GM12878 (cell line): ENCODE measurements at regions not wholly inside any gene's neighbourhood (a gene's known extent, or its start where the extent isn't known, plus 50 kb on each side); places are given as distances from the start of the nearest gene placed in this dataset.
A peak's percentile ranks its signal among the peaks of the same experiment; 100 is the strongest.

Source experiments
- ATAC-seq: fragments of 200-7000 bp; cut with Tn5 transposase; 3 replicates; pipeline ENCODE4 v1.9.1; 2020; ENCODE audit warnings: mild to moderate bottlenecking, moderate library complexity
- BruUV-seq: library from RNA; stranded (reverse); fragments of 400-500 nt; replicated peaks from 2 replicates; lab custom pipeline; 2021; lab: Mats Ljungman, UMichigan
- CTCF ChIA-PET: fragments of 300-600 bp; sonication (Branson Sonifier 250); formaldehyde crosslinking; extraction: SDS; loops from one replicate; lab custom pipeline; 2021; ENCODE audit warnings: inconsistent platforms; lab: Yijun Ruan, JAX
- POLR2A ChIA-PET: fragments of 350-600 bp; formaldehyde crosslinking; extraction: SDS; loops from one replicate; lab custom pipeline; 2021; ENCODE audit warnings: inconsistent platforms; lab: Charles Lee
- RAD21 ChIA-PET: fragments of 300-600 bp; sonication (Branson Sonifier 250); formaldehyde crosslinking; loops from one replicate; lab custom pipeline; 2023; ENCODE audit warnings: antibody characterized with exemption; ENCODE audit not compliant: unreplicated experiment; lab: Charles Lee
- SMC1A ChIA-PET: fragments of 300-600 bp; sonication (Branson Sonifier 250); formaldehyde crosslinking; loops from one replicate; lab custom pipeline; 2023; ENCODE audit not compliant: unreplicated experiment, uncharacterized antibody; lab: Charles Lee
- DNase-seq: peaks from one replicate; pipeline ENCODE4 v3.0.0-alpha.2; 2011; ENCODE audit warnings: low read depth, low spot score
- FAIRE-seq: peaks from 3 replicates; lab custom pipeline; 2011; peaks lifted over from hg19 to GRCh38; lab: Jason Lieb, UNC
- H2AFZ ChIP-seq: 2 replicates; pipeline ENCODE4 v1.6.0; 2011; ENCODE audit warnings: low read depth, low read length, control low read depth; ENCODE audit not compliant: control insufficient read depth
- H3K27ac ChIP-seq: 2 replicates; pipeline ENCODE4 v1.5.1; 2011; ENCODE audit warnings: control low read depth; ENCODE audit not compliant: control insufficient read depth, insufficient read depth
- H3K27me3 ChIP-seq, 2 experiments: replicated peaks in 1 of 2; 2 replicates each; pipeline versions ENCODE4 v1.6.0 to v1.6.1; 2011; ENCODE audit warnings: low read length in 1 of 2; ENCODE audit not compliant: control insufficient read depth in 2 of 2, insufficient read depth in 2 of 2
- H3K36me3 ChIP-seq, 2 experiments: 2 replicates each; pipeline ENCODE4 v1.5.1; 2011; ENCODE audit warnings: low read length in 1 of 2; ENCODE audit not compliant: control insufficient read depth in 2 of 2, insufficient read depth in 2 of 2
- H3K4me1 ChIP-seq: 2 replicates; pipeline ENCODE4 v1.6.1; 2011; ENCODE audit warnings: mild to moderate bottlenecking, low read length, moderate library complexity, mixed read lengths; ENCODE audit not compliant: control insufficient read depth, insufficient read depth
- H3K4me2 ChIP-seq: 2 replicates; pipeline ENCODE4 v1.6.0; 2011; ENCODE audit warnings: control low read depth; ENCODE audit not compliant: control insufficient read depth, insufficient read depth
- H3K4me3 ChIP-seq: fragments of 200-600 bp; sonication (generic); 2 replicates; pipeline ENCODE4 v1.5.1; 2016
- H3K79me2 ChIP-seq: 2 replicates; pipeline ENCODE4 v1.6.0; 2011; ENCODE audit warnings: low read length; ENCODE audit not compliant: control insufficient read depth, insufficient read depth
- H3K9ac ChIP-seq: 2 replicates; pipeline ENCODE4 v1.8.0; 2011; ENCODE audit warnings: low read length, control low read depth, mixed read lengths; ENCODE audit not compliant: control insufficient read depth, insufficient read depth
- H3K9me3 ChIP-seq: replicated peaks from 3 replicates; pipeline ENCODE4 v1.5.1; 2011; ENCODE audit warnings: mild to moderate bottlenecking, low read length; ENCODE audit not compliant: control insufficient read depth, insufficient read depth
- H4K20me1 ChIP-seq: 2 replicates; pipeline ENCODE4 v1.6.0; 2011; ENCODE audit not compliant: control insufficient read depth, insufficient read depth
- CBX3 ChIP-seq: fragments of 200-600 bp; sonication (generic); IDR thresholded peaks from 2 replicates; pipeline ENCODE4 v1.6.1; 2016; ENCODE audit warnings: low read depth, borderline replicate concordance
- CTCF ChIP-seq, 3 experiments: IDR thresholded peaks in 2 of 3; conservative IDR thresholded peaks in 1 of 3; 2 replicates each; pipeline ENCODE4 v1.5.1; 2011; ENCODE audit warnings: low read depth in 3 of 3, low read length in 3 of 3, mild to moderate bottlenecking in 3 of 3, control low read depth in 2 of 3, moderate library complexity in 2 of 3, inconsistent platforms in 1 of 3, mixed read lengths in 1 of 3; ENCODE audit not compliant: control insufficient read depth in 2 of 3, insufficient read depth in 1 of 3; ENCODE audit errors: extremely low read depth in 1 of 3
- FOXM1 ChIP-seq: IDR thresholded peaks from 2 replicates; pipeline ENCODE4 v1.6.1; 2012; ENCODE audit warnings: low read depth, mild to moderate bottlenecking, inconsistent platforms, low read length, moderate library complexity
- IKZF1 ChIP-seq: fragments of 450-650 bp; conservative IDR thresholded peaks from 2 replicates; pipeline ENCODE4 v1.6.1; 2017; ENCODE audit warnings: antibody characterized with exemption, mild to moderate bottlenecking
- IRF4 ChIP-seq: IDR thresholded peaks from 2 replicates; pipeline ENCODE4 v1.6.1; 2011; ENCODE audit warnings: low read depth, low read length
- MEF2B ChIP-seq: fragments of 450-650 bp; IDR thresholded peaks from 2 replicates; pipeline ENCODE4 v1.6.1; 2018; ENCODE audit warnings: mild to moderate bottlenecking, moderate library complexity; ENCODE audit not compliant: partially characterized antibody, poor library complexity, severe bottlenecking
- MTA2 ChIP-seq: fragments of 450-650 bp; IDR thresholded peaks from 2 replicates; pipeline ENCODE4 v1.6.1; 2016; ENCODE audit warnings: low read depth, mild to moderate bottlenecking, moderate library complexity
- RAD21 ChIP-seq: IDR thresholded peaks from 2 replicates; pipeline ENCODE4 v1.6.1; 2011; ENCODE audit warnings: mild to moderate bottlenecking, low read depth, low read length, moderate library complexity; ENCODE audit not compliant: insufficient read depth
- RAD51 ChIP-seq: fragments of 450-650 bp; IDR thresholded peaks from 2 replicates; pipeline ENCODE4 v1.6.1; 2016; ENCODE audit warnings: moderate library complexity, mild to moderate bottlenecking, inconsistent platforms
- RB1 ChIP-seq: fragments of 450-650 bp; formaldehyde crosslinking; IDR thresholded peaks from 2 replicates; pipeline ENCODE4 v1.6.1; 2017; ENCODE audit warnings: mild to moderate bottlenecking, borderline replicate concordance
- RCOR1 ChIP-seq: conservative IDR thresholded peaks from 2 replicates; pipeline ENCODE4 v1.6.1; 2012; ENCODE audit warnings: low read depth, low read length, improper control_type of control experiment
- SMC3 ChIP-seq: IDR thresholded peaks from 2 replicates; pipeline ENCODE4 v1.6.1; 2011; ENCODE audit warnings: low read length, improper control_type of control experiment, borderline replicate concordance
- YY1 ChIP-seq: IDR thresholded peaks from 2 replicates; pipeline ENCODE4 v1.6.1; 2011; ENCODE audit warnings: low read depth, mild to moderate bottlenecking, low read length
- ZBTB4 ChIP-seq: fragments of 450-650 bp; formaldehyde crosslinking; IDR thresholded peaks from 2 replicates; pipeline ENCODE4 v1.4.0; 2022; ENCODE audit warnings: mild to moderate bottlenecking, moderate library complexity
- WGBS: methylation state at CpG from one replicate; pipeline ENCODE4 v1.1.6; 2016; ENCODE audit warnings: low lambda C conversion rate; ENCODE audit not compliant: insufficient replicate concordance, insufficient coverage; ENCODE audit errors: missing lambda C conversion rate; 5-methylcytosine and 5-hydroxymethylcytosine counted together
- in situ Hi-C: fragments of 300-500 bp; cut with MboI; formaldehyde crosslinking; loops from 9 replicates; pipeline ENCODE4 v1.14.3; 2018; ENCODE audit warnings: mixed read lengths
- intact Hi-C: fragments of 100-400 bp; cut with micrococcal nuclease; formaldehyde crosslinking; loops from one replicate; pipeline ENCODE4 v1.14.2; 2022; ENCODE audit not compliant: unreplicated experiment

GRCh38 chr10:62491597-62491996, 117.4 kb downstream of the ZNF365 start (continued):
- TF ChIP-seq MEF2B (no peak), ZBTB4 (CRISPR knock-in tag) (no peak)

GRCh38 chr10:62492012-62492869, 118.1 kb downstream of the ZNF365 start:
- RAD21 ChIA-PET: interaction anchor here (0.6 to 3.0 kb wide), 30 partner anchors 9 to 665 kb away, joined by 3 to 44 read pairs (median 4); partner anchors contain the start of gene NRBF2
- no peaks in the 10 kb centered on the region for H3K9me3 ChIP-seq
- CTCF ChIA-PET: interaction anchor here (0.7 to 4.3 kb wide), 42 partner anchors 9 to 675 kb away, joined by 3 to 36 read pairs (median 4); no protein-coding TSS in a partner anchor
- BruUV-seq: no TSS peak
- H3K4me2 ChIP-seq: no peak overlapping the region
- H3K79me2 ChIP-seq: no peaks in the 10 kb centered on the region
- no peak overlapping the region for H3K4me3 ChIP-seq
- no peaks in the 10 kb centered on the region; a peak in 1 of 4 replicates for H3K27me3 ChIP-seq
- no peak overlapping the region for H3K9ac ChIP-seq
- no peaks in the 10 kb centered on the region for H3K4me1 ChIP-seq
- ATAC-seq (peak; percentile 75), DNase-seq (peak; percentile 25), FAIRE-seq (peak; percentile 31)
- SMC1A ChIA-PET: interaction anchor here (0.6 to 3.2 kb wide), 38 partner anchors 11 to 1168 kb away, joined by 3 to 33 read pairs (median 4); partner anchors contain the start of gene EGR2
- POLR2A ChIA-PET: interaction anchor here (0.7 kb wide), 1 partner anchor 101 kb away, joined by 3 read pairs; no protein-coding TSS in a partner anchor
- intact Hi-C loops: loop anchor here (1.0 to 2.0 kb wide), 6 partner anchors 35 to 666 kb away; no protein-coding TSS in a partner anchor
- WGBS: 65% methylated on average over 5 of the region's 5 CpGs
- no peak overlapping the region for H2AFZ ChIP-seq
- in situ Hi-C loops: no loop called here
- no peaks in the 10 kb centered on the region for H4K20me1 ChIP-seq
- no peaks in the 10 kb centered on the region for H3K36me3 ChIP-seq
- no peak overlapping the region for H3K27ac ChIP-seq
- no peak; the same call in 1 of the 2 replicates for TF ChIP-seq RAD51
- 0 out of 2 replicates have a peak, but pooled peaks have one; percentile 11 for TF ChIP-seq IRF4
- TF ChIP-seq MTA2: 0 out of 2 replicates have a peak, but pooled peaks have one; percentile 15
- no peak for TF ChIP-seq RCOR1
- 0 out of 2 replicates have a peak, but pooled peaks have one; percentile 12 for TF ChIP-seq YY1
- TF ChIP-seq RAD21: peak; percentile 94
- peak; percentile 56 to 71 (median 71); a peak in 5 of 6 replicates for TF ChIP-seq CTCF (IDR thresholded peaks at IDR 0.05 in 2 of 3, conservative IDR thresholded peaks at IDR 0.05 in 1 of 3; ENCODE audit: control insufficient read depth in 2 of 3, extremely low read depth in 1 of 3, insufficient read depth in 1 of 3, low read depth in 3 of 3, low read length in 3 of 3)
- TF ChIP-seq SMC3: peak; percentile 85
- TF ChIP-seq IKZF1: peak; percentile 29
- peak; percentile 33; the same call in 1 of the 2 replicates for TF ChIP-seq FOXM1
- TF ChIP-seq CBX3: no peak
- TF ChIP-seq RB1: 0 out of 2 replicates have a peak, but pooled peaks have one; percentile 29
